ENCODE measurements at regions not wholly inside any gene's neighbourhood (a gene's known extent, or its start where the extent isn't known, plus 50 kb on each side); places are given as distances from the start of the nearest gene placed in this dataset.

GRCh38 chr16:65468133-65468532 is 346.3 kb upstream of the CDH11 start:
- no peak overlapping the region for H3K4me3 ChIP-seq (replicated peaks in 1 of 2; ENCODE audit: low read depth in 2 of 2, low read length in 2 of 2)
- TF ChIP-seq, protein P1, sequence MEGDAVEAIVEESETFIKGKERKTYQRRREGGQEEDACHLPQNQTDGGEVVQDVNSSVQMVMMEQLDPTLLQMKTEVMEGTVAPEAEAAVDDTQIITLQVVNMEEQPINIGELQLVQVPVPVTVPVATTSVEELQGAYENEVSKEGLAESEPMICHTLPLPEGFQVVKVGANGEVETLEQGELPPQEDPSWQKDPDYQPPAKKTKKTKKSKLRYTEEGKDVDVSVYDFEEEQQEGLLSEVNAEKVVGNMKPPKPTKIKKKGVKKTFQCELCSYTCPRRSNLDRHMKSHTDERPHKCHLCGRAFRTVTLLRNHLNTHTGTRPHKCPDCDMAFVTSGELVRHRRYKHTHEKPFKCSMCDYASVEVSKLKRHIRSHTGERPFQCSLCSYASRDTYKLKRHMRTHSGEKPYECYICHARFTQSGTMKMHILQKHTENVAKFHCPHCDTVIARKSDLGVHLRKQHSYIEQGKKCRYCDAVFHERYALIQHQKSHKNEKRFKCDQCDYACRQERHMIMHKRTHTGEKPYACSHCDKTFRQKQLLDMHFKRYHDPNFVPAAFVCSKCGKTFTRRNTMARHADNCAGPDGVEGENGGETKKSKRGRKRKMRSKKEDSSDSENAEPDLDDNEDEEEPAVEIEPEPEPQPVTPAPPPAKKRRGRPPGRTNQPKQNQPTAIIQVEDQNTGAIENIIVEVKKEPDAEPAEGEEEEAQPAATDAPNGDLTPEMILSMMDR (IDR thresholded peaks at IDR 0.05; ENCODE audit: low read depth, low read length), result no peak
- DNase-seq (ENCODE audit: low read depth in 2 of 2), result no peak

- TF ChIP-seq, protein P1 (IDR thresholded peaks at IDR 0.05; ENCODE audit: low read depth, low read length), result no peak
- H3K4me3 ChIP-seq (replicated peaks in 1 of 2; ENCODE audit: low read depth in 2 of 2, low read length in 2 of 2), result no peak overlapping the region
- DNase-seq (ENCODE audit: low read depth in 2 of 2), result no peak
These were observed 341.9 kb upstream of the CDH11 start for GRCh38 chr16:65463652-65464260.

- no peak for DNase-seq (ENCODE audit: low read depth in 2 of 2)
- no peak overlapping the region for H3K4me3 ChIP-seq (replicated peaks in 1 of 2; ENCODE audit: low read depth in 2 of 2, low read length in 2 of 2)
- TF ChIP-seq, protein P1 (IDR thresholded peaks at IDR 0.05; ENCODE audit: low read depth, low read length), result no peak
These were observed 335.2 kb upstream of the CDH11 start for GRCh38 chr16:65457084-65457483.

DNA sequence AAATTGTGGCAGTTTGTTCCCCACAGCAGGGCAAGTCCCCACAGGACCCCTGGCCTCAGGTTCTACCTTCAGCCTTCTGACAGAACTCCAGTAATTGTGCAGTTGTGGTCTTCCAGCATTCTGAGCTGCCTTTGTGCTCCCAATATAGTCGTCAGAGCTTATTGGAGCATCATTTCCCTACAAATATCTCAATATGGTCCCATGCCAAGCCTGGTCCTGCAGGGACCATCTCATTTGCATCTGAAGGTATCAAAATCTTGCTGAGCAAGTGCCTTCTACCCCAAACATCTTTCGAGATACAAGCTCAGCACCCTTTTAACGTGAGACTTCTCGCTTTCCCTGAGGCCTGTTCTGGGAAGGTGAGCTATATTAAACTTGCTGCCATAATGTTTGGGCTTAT is 333.9 kb upstream of the CDH11 start:
- DNase-seq (ENCODE audit: low read depth in 2 of 2), result no peak
- no peak overlapping the region for H3K4me3 ChIP-seq (replicated peaks in 1 of 2; ENCODE audit: low read depth in 2 of 2, low read length in 2 of 2)

GRCh38 chr16:65453646-65454045 is 331.8 kb upstream of the CDH11 start:
- TF ChIP-seq, protein P1 (IDR thresholded peaks at IDR 0.05; ENCODE audit: low read depth, low read length), result no peak
- DNase-seq (ENCODE audit: low read depth in 2 of 2), result no peak
- H3K4me3 ChIP-seq (replicated peaks in 1 of 2; ENCODE audit: low read depth in 2 of 2, low read length in 2 of 2), result no peak overlapping the region

More for the DNA sequence above, 333.9 kb upstream of the CDH11 start:
- TF ChIP-seq, protein P1 (IDR thresholded peaks at IDR 0.05; ENCODE audit: low read depth, low read length), result no peak

DNA sequence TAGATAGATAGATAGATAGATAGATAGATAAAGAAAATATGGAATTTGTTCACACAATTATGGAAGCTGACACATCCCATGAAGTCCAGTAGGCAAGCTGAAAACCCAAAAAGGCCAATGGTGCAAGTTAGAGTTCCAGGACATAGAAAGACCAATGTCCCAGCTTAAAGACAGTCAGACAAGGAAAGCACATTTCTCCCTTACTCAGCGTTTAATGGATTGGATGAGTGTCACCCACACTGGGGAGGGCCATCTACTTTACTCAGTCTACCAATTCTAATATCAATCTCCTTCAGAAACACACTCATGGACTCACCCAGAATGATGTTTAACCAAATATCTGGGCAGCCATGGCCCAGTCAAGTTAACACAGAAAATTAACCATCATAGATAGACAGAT is 327.7 kb upstream of the CDH11 start:
- TF ChIP-seq, protein P1 (IDR thresholded peaks at IDR 0.05; ENCODE audit: low read depth, low read length), result no peak

DNA sequence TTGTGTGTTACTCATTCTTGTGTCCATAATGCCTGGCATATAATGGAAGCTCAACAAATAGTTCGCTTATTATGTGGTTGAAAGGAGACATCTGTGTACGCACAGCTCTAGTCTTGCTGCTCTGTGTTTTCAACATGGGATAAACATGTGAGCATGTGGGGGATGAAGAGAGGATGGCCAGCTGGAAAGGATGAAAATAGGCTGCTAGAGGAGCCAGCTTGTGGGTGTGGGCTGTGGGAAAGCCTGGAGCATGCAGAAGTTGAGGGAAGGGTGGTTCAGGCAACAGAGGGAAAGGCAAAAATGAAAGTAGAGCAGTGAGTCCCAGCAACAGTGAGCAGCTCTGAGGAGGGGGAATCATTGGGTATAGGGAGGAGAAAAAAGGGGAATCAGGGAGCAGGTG is 324.6 kb upstream of the CDH11 start:
- no peak overlapping the region for H3K4me3 ChIP-seq (replicated peaks in 1 of 2; ENCODE audit: low read depth in 2 of 2, low read length in 2 of 2)
- DNase-seq (ENCODE audit: low read depth in 2 of 2), result no peak
- TF ChIP-seq, protein P1 (IDR thresholded peaks at IDR 0.05; ENCODE audit: low read depth, low read length), result no peak

More for the DNA sequence above, 327.7 kb upstream of the CDH11 start:
- H3K4me3 ChIP-seq (replicated peaks in 1 of 2; ENCODE audit: low read depth in 2 of 2, low read length in 2 of 2), result no peak overlapping the region
- no peak for DNase-seq (ENCODE audit: low read depth in 2 of 2)

All from cardiac fibroblast (primary cell).